ENCODE measurements at regions not wholly inside any gene's neighbourhood (a gene's known extent, or its start where the extent isn't known, plus 50 kb on each side); places are given as distances from the start of the nearest gene placed in this dataset.
"Not testable (repeated sequence)": the region's sequence is repeated elsewhere in the genome, so short reads cannot be mapped to it uniquely, and the experiment has no call there.

DNA sequence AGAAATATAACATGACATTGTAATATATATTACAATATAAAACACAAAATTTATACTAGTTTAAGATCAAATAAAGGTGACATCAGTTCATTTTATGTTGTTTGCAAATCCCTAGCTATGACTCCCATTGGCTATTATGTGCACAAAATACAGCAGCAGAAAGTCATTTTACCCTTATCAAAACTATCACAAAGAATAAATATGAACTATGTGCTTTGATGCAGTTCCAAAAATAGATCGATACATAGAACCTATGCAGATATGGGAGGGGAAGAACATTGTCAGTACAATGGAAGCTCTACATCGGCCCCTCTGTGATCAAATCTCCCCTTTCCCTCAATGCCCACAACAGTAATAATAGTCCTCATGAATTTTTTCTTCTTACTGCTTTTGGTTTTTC, 1038.1 kb upstream of the PCDH20 start:
- no peak for TF ChIP-seq ZNF121 (CRISPR knock-in tag; IDR thresholded peaks at IDR 0.05)
- TF ChIP-seq, protein P1, sequence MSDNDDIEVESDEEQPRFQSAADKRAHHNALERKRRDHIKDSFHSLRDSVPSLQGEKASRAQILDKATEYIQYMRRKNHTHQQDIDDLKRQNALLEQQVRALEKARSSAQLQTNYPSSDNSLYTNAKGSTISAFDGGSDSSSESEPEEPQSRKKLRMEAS (CRISPR knock-in tag; IDR thresholded peaks at IDR 0.05) = no peak
- no peak for TF ChIP-seq ATF1 (CRISPR knock-in tag; IDR thresholded peaks at IDR 0.05)
- TF ChIP-seq IRF1 (CRISPR knock-in tag; IDR thresholded peaks at IDR 0.05) = no peak
- no peak for TF ChIP-seq ZBTB21 (CRISPR knock-in tag; IDR thresholded peaks at IDR 0.05; ENCODE audit: borderline replicate concordance)
- TF ChIP-seq GABPB1 (CRISPR knock-in tag; IDR thresholded peaks at IDR 0.05) = no peak
- TF ChIP-seq ZNF281 (CRISPR knock-in tag; IDR thresholded peaks at IDR 0.05) = no peak
- no peak for TF ChIP-seq SOX15 (CRISPR knock-in tag; IDR thresholded peaks at IDR 0.05)
- TF ChIP-seq ZBTB43 (CRISPR knock-in tag; IDR thresholded peaks at IDR 0.05) = no peak
- TF ChIP-seq TP53 (CRISPR knock-in tag; IDR thresholded peaks at IDR 0.05) = no peak
- Mint-ChIP-seq H3K27me3 (ENCODE audit: low read depth) (no peaks in the 10 kb centered on the region), H3K4me3 (no peak overlapping the region), H3K9me3 (no peaks in the 10 kb centered on the region), H3K4me1 (no peaks in the 10 kb centered on the region), H3K36me3 (no peaks in the 10 kb centered on the region), H3K27ac (no peak overlapping the region)
- ChIA-PET POLR2A (no interaction called here), CTCF (no interaction called here)
- ATAC-seq (no peak), DNase-seq (ENCODE audit: low spot score) (no peak)

DNA sequence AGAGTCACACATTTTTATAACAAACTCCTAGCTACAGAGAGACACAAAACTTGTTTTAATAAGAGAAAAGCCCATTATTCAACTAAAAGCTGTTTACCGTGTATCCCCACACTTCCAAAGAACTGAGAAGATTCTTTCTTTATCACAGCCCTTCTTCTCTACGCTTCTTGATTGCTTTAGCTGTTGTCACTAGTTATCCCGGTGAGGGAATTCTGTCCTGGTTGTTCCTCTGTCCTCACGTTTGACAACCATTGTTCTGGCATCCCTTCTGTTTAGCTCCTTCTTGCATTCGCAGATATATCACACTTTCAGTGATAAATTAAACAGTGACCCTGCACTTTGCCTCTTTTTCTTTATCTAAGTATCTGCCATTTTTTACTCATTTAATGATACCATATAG, 1035.1 kb upstream of the PCDH20 start:
- ChIA-PET POLR2A (no interaction called here), CTCF (no interaction called here)
- H3K36me3 Mint-ChIP-seq = no peaks in the 10 kb centered on the region; the same call in 1 of the 2 replicates
- no peak for DNase-seq (ENCODE audit: low spot score)
- no peaks in the 10 kb centered on the region for H3K4me1 Mint-ChIP-seq
- no peaks in the 10 kb centered on the region for H3K27me3 Mint-ChIP-seq (ENCODE audit: low read depth)
- H3K9me3 Mint-ChIP-seq = peaks cover 10% of the 10 kb centered on the region
- TF ChIP-seq, protein P2, sequence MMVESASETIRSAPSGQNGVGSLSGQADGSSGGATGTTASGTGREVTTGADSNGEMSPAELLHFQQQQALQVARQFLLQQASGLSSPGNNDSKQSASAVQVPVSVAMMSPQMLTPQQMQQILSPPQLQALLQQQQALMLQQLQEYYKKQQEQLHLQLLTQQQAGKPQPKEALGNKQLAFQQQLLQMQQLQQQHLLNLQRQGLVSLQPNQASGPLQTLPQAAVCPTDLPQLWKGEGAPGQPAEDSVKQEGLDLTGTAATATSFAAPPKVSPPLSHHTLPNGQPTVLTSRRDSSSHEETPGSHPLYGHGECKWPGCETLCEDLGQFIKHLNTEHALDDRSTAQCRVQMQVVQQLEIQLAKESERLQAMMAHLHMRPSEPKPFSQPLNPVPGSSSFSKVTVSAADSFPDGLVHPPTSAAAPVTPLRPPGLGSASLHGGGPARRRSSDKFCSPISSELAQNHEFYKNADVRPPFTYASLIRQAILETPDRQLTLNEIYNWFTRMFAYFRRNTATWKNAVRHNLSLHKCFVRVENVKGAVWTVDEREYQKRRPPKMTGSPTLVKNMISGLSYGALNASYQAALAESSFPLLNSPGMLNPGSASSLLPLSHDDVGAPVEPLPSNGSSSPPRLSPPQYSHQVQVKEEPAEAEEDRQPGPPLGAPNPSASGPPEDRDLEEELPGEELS (CRISPR knock-in tag; IDR thresholded peaks at IDR 0.05) = no peak
- TF ChIP-seq NFATC4 (CRISPR knock-in tag; IDR thresholded peaks at IDR 0.05) = no peak
- ATAC-seq = no peak
- no peak overlapping the region for H3K27ac Mint-ChIP-seq
- H3K4me3 Mint-ChIP-seq = no peak overlapping the region

DNA sequence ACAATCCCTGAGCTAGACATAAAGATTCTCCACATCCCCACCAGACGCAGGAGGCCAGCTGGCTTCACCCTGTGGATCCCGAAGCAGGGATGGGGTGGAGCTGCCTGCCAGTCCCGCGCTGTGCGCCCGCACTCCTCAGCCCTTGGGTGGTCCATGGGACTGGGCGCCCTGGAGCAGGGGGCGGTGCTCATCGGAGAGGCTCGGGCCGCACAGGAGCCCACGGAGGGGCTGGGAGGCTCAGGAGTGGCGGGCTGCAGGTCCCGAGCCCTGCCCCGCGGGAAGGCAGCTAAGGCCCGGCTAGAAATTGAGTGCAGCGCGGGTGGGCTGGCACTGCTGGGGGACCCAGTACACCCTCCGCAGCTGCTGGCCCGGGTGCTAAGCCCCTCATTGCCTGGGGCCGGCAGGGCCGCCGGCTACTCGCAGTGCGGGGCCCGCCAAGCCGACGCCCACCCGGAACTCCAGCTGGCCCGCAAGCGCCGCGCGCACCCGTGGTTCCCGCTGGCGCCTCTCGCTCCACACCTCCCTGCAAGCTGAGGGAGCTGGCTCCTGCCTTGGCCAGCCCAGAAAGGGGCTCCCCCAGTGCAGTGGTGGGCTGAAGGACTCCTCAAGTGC, 1032.2 kb upstream of the PCDH20 start:
- ATAC-seq; H3K36me3 Mint-ChIP-seq; H3K9me3 Mint-ChIP-seq; H3K27me3 Mint-ChIP-seq (ENCODE audit: low read depth); H3K27ac Mint-ChIP-seq; POLR2A ChIA-PET; H3K4me1 Mint-ChIP-seq; H3K4me3 Mint-ChIP-seq: not testable (repeated sequence)
- CTCF ChIA-PET = interaction anchor here (1.1 kb wide), 1 partner anchor 179 kb away, joined by 3 read pairs; no protein-coding TSS in a partner anchor
- peak; percentile 14 for DNase-seq (ENCODE audit: low spot score)

GRCh38 chr13:62444805-62445204, 1029.2 kb upstream of the PCDH20 start:
- ChIA-PET CTCF (no interaction called here), POLR2A (no interaction called here)
- Mint-ChIP-seq H3K4me3 (no peak overlapping the region), H3K36me3 (no peaks in the 10 kb centered on the region; the same call in 1 of the 2 replicates), H3K9me3 (peaks cover 10% of the 10 kb centered on the region), H3K4me1 (no peaks in the 10 kb centered on the region), H3K27me3 (ENCODE audit: low read depth) (no peaks in the 10 kb centered on the region), H3K27ac (no peak overlapping the region)
- ATAC-seq (no peak), DNase-seq (ENCODE audit: low spot score) (no peak)
- TF ChIP-seq SMAD4 (CRISPR knock-in tag; IDR thresholded peaks at IDR 0.05) = no peak
- TF ChIP-seq, protein P3, sequence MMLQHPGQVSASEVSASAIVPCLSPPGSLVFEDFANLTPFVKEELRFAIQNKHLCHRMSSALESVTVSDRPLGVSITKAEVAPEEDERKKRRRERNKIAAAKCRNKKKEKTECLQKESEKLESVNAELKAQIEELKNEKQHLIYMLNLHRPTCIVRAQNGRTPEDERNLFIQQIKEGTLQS (CRISPR knock-in tag; conservative IDR thresholded peaks at IDR 0.05) = no peak
- TF ChIP-seq NR2C2 (CRISPR knock-in tag; IDR thresholded peaks at IDR 0.05) = no peak
- TF ChIP-seq, protein P2 (CRISPR knock-in tag; IDR thresholded peaks at IDR 0.05) = no peak
- TF ChIP-seq ZNF121 (CRISPR knock-in tag; IDR thresholded peaks at IDR 0.05) = no peak
- TF ChIP-seq ZNF281 (CRISPR knock-in tag; IDR thresholded peaks at IDR 0.05) = no peak
- no peak for TF ChIP-seq SOX15 (CRISPR knock-in tag; IDR thresholded peaks at IDR 0.05)
- TF ChIP-seq RELA (CRISPR knock-in tag; IDR thresholded peaks at IDR 0.05; ENCODE audit: borderline replicate concordance) = no peak
